ENCODE measurements at regions not wholly inside any gene's neighbourhood (a gene's known extent, or its start where the extent isn't known, plus 50 kb on each side); places are given as distances from the start of the nearest gene placed in this dataset.

DNA sequence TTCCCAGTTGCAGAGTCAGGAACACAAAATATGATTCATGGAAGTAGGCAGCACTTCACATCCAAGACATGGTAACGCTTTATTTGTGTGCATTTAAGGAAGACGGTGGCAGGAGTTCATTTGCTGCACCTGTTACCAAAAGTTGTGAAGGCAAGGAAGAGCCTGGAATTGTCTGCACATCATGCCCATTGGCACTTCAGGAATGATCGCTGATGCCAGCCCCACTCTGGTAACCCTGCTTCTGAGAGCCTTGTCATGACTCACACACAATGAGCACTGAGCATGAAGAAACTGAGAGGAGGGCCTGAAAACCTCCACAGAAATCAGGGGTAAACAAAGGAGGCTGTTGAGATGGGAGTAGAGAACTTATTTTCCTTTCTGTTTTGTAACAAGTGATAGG, 181.1 kb downstream of the RPS12 start:
- no peak overlapping the region for H2AFZ ChIP-seq (ENCODE audit: low read length)
- 0 out of 2 replicates have a peak, but pooled peaks cover 4% of the 10 kb centered on the region for H3K27me3 ChIP-seq (ENCODE audit: insufficient read depth, low read length)
- no peaks in the 10 kb centered on the region for H3K36me3 ChIP-seq (ENCODE audit: insufficient read depth, low read length)
- no peak overlapping the region for H3K27ac ChIP-seq (ENCODE audit: low read depth, low read length, poor library complexity, severe bottlenecking)
- H3K9ac ChIP-seq (ENCODE audit: low read length) = no peak overlapping the region
- H3K9me3 ChIP-seq (ENCODE audit: low read length) = no peaks in the 10 kb centered on the region
- no peak for TF ChIP-seq EZH2 (IDR thresholded peaks at IDR 0.05; ENCODE audit: borderline replicate concordance, low read length)
- TF ChIP-seq, protein P1, sequence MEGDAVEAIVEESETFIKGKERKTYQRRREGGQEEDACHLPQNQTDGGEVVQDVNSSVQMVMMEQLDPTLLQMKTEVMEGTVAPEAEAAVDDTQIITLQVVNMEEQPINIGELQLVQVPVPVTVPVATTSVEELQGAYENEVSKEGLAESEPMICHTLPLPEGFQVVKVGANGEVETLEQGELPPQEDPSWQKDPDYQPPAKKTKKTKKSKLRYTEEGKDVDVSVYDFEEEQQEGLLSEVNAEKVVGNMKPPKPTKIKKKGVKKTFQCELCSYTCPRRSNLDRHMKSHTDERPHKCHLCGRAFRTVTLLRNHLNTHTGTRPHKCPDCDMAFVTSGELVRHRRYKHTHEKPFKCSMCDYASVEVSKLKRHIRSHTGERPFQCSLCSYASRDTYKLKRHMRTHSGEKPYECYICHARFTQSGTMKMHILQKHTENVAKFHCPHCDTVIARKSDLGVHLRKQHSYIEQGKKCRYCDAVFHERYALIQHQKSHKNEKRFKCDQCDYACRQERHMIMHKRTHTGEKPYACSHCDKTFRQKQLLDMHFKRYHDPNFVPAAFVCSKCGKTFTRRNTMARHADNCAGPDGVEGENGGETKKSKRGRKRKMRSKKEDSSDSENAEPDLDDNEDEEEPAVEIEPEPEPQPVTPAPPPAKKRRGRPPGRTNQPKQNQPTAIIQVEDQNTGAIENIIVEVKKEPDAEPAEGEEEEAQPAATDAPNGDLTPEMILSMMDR (IDR thresholded peaks at IDR 0.05; ENCODE audit: low read length) = no peak
- no peaks in the 10 kb centered on the region for H3K79me2 ChIP-seq (ENCODE audit: insufficient read depth, low read length)
- H3K4me3 ChIP-seq (ENCODE audit: low read depth, low read length, poor library complexity, severe bottlenecking) = no peak overlapping the region
- H4K20me1 ChIP-seq (ENCODE audit: insufficient read depth, low read length) = no peaks in the 10 kb centered on the region
- no peaks in the 10 kb centered on the region for H3F3A ChIP-seq (ENCODE audit: insufficient read depth, low read length)
- H3K4me1 ChIP-seq (ENCODE audit: insufficient read depth, low read length, severe bottlenecking) = no peaks in the 10 kb centered on the region
- H3K4me2 ChIP-seq (ENCODE audit: low read length) = no peak overlapping the region
- no peaks in the 10 kb centered on the region for H3K9me2 ChIP-seq (ENCODE audit: low read depth, low read length)

DNA sequence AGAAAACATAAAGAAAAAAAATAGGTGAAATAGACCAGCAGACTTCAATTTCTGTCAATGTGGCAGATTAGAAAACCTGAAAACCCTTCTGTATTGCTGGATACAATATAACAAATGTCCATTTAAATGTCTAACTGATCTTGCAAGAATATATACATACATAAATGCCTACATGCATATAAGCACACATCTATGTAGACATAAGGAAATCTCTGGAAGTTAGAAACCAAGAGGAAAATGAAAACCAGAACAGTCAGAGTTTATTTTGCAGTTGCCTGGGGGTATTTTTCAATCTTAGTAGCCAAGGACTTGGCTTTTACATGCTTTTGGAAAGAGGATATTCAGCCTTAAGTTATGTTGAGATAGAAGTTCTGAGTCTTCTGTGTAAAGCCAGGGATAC, 184.0 kb downstream of the RPS12 start:
- H3K9ac ChIP-seq (ENCODE audit: low read length) = no peak overlapping the region
- no peak overlapping the region for H2AFZ ChIP-seq (ENCODE audit: low read length)
- no peaks in the 10 kb centered on the region for H3F3A ChIP-seq (ENCODE audit: insufficient read depth, low read length)
- H3K79me2 ChIP-seq (ENCODE audit: insufficient read depth, low read length) = no peaks in the 10 kb centered on the region
- H3K4me3 ChIP-seq (ENCODE audit: low read depth, low read length, poor library complexity, severe bottlenecking) = no peak overlapping the region
- 0 out of 2 replicates have a peak, but pooled peaks cover 4% of the 10 kb centered on the region for H3K27me3 ChIP-seq (ENCODE audit: insufficient read depth, low read length)
- TF ChIP-seq, protein P1 (IDR thresholded peaks at IDR 0.05; ENCODE audit: low read length) = no peak
- no peak for TF ChIP-seq EZH2 (IDR thresholded peaks at IDR 0.05; ENCODE audit: borderline replicate concordance, low read length)
- no peak overlapping the region for H3K27ac ChIP-seq (ENCODE audit: low read depth, low read length, poor library complexity, severe bottlenecking)
- no peaks in the 10 kb centered on the region for H3K9me2 ChIP-seq (ENCODE audit: low read depth, low read length)
- H3K4me1 ChIP-seq (ENCODE audit: insufficient read depth, low read length, severe bottlenecking) = no peaks in the 10 kb centered on the region
- no peaks in the 10 kb centered on the region for H3K36me3 ChIP-seq (ENCODE audit: insufficient read depth, low read length)
- no peaks in the 10 kb centered on the region for H3K9me3 ChIP-seq (ENCODE audit: low read length)
- H4K20me1 ChIP-seq (ENCODE audit: insufficient read depth, low read length) = no peaks in the 10 kb centered on the region
- H3K4me2 ChIP-seq (ENCODE audit: low read length) = no peak overlapping the region

DNA sequence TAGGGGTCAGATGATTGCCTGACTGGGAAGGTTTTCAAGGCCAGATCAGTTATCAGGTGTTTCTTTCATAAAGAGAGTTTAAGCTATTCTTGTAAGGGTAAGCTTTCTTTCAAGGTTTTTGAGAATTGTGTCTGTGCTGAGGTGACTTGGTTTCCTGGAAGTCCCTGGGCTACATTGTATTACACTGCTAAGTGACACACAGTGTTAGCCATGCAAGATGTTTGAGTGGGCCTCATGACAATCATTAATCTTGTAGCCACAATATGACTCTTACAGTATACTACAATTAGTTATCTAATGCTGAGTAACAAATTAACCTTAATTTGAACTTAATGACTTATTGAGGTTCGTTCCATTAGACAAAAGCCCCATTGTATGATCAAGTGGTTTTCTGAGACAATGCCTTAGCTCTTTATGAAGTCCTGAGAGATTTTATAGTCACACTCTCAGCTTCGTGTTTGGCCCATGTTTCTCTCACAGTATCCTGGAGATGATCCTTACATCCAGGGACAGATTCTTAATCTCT, 186.7 kb downstream of the RPS12 start:
- no peak overlapping the region for H3K27ac ChIP-seq (ENCODE audit: low read depth, low read length, poor library complexity, severe bottlenecking)
- H3F3A ChIP-seq (ENCODE audit: insufficient read depth, low read length) = no peaks in the 10 kb centered on the region
- no peaks in the 10 kb centered on the region for H3K9me3 ChIP-seq (ENCODE audit: low read length)
- H3K4me2 ChIP-seq (ENCODE audit: low read length) = no peak overlapping the region
- no peaks in the 10 kb centered on the region for H3K9me2 ChIP-seq (ENCODE audit: low read depth, low read length)
- H4K20me1 ChIP-seq (ENCODE audit: insufficient read depth, low read length) = no peaks in the 10 kb centered on the region
- H3K79me2 ChIP-seq (ENCODE audit: insufficient read depth, low read length) = no peaks in the 10 kb centered on the region
- H3K4me3 ChIP-seq (ENCODE audit: low read depth, low read length, poor library complexity, severe bottlenecking) = no peak overlapping the region
- TF ChIP-seq, protein P1 (IDR thresholded peaks at IDR 0.05; ENCODE audit: low read length) = no peak
- TF ChIP-seq EZH2 (IDR thresholded peaks at IDR 0.05; ENCODE audit: borderline replicate concordance, low read length) = no peak
- H3K9ac ChIP-seq (ENCODE audit: low read length) = no peak overlapping the region
- H3K36me3 ChIP-seq (ENCODE audit: insufficient read depth, low read length) = no peaks in the 10 kb centered on the region
- H2AFZ ChIP-seq (ENCODE audit: low read length) = no peak overlapping the region
- no peaks in the 10 kb centered on the region for H3K27me3 ChIP-seq (ENCODE audit: insufficient read depth, low read length)
- no peaks in the 10 kb centered on the region for H3K4me1 ChIP-seq (ENCODE audit: insufficient read depth, low read length, severe bottlenecking)

All from OCI-LY1 (cell line).